ENCODE measurements at regions not wholly inside any gene's neighbourhood (a gene's known extent, or its start where the extent isn't known, plus 50 kb on each side); places are given as distances from the start of the nearest gene placed in this dataset.

- BruUV-seq (replicated peaks) = no TSS peak
- Histone ChIP-seq H3K4me1 (ENCODE audit: control insufficient read depth in 1 of 2, insufficient read depth in 2 of 2, low read length in 2 of 2) (no peaks in the 10 kb centered on the region), H3K9me2 (ENCODE audit: insufficient read depth) (no peaks in the 10 kb centered on the region), H3K27me3 (ENCODE audit: insufficient read depth, low read length) (no peaks in the 10 kb centered on the region), H3K4me3 (replicated peaks in 1 of 2; ENCODE audit: low read depth in 1 of 2, low read length in 2 of 2) (no peak overlapping the region), H3K27ac (ENCODE audit: low read depth, low read length) (no peak overlapping the region), H3K9me3 (ENCODE audit: control insufficient read depth in 1 of 2, insufficient read depth in 1 of 2, low read depth in 1 of 2, low read length in 2 of 2) (no peaks in the 10 kb centered on the region), H3K4me2 (ENCODE audit: low read length) (no peak overlapping the region), H2AFZ (ENCODE audit: low read depth, low read length, poor library complexity, severe bottlenecking) (no peak overlapping the region), H3K9ac (ENCODE audit: low read length) (no peak overlapping the region), H4K20me1 (ENCODE audit: insufficient read depth) (no peaks in the 10 kb centered on the region), H3K36me3 (ENCODE audit: control insufficient read depth in 1 of 2, insufficient read depth in 2 of 2, low read length in 2 of 2) (no peaks in the 10 kb centered on the region), H3K79me2 (ENCODE audit: insufficient read depth, low read length) (no peaks in the 10 kb centered on the region)
- intact Hi-C loops (cut with micrococcal nuclease) = no loop called here
- ChIA-PET RAD21 (ENCODE audit: low non-redundant PET in 1 of 2, low total read pairs in 2 of 2, uncharacterized antibody in 2 of 2, unreplicated experiment in 2 of 2) (no interaction called here), POLR2A (no interaction called here), CTCF (no interaction called here)
- DNase-seq (ENCODE audit: low read depth, low spot score) (no peak), ATAC-seq (no peak)
- TF ChIP-seq MAX (IDR thresholded peaks at IDR 0.05) (no peak), EZH2phosphoT487 (IDR thresholded peaks at IDR 0.05; ENCODE audit: borderline replicate concordance) (no peak), EZH2 (IDR thresholded peaks at IDR 0.05) (no peak), ATF3 (IDR thresholded peaks at IDR 0.05) (no peak), TCF7L2 (IDR thresholded peaks at IDR 0.05; ENCODE audit: borderline replicate concordance, extremely low read depth, insufficient read depth, insufficient read length) (no peak), JUND (IDR thresholded peaks at IDR 0.05) (no peak), ZNF274 (IDR thresholded peaks at IDR 0.05; ENCODE audit: low read depth, low read length) (no peak), CTCF (IDR thresholded peaks at IDR 0.05 in 2 of 3, conservative IDR thresholded peaks at IDR 0.05 in 1 of 3; ENCODE audit: borderline replicate concordance in 1 of 3, insufficient read depth in 1 of 3, low read depth in 2 of 3, low read length in 2 of 3) (no peak), FOSL1 (IDR thresholded peaks at IDR 0.05; ENCODE audit: low read depth) (no peak), CBX3 (IDR thresholded peaks at IDR 0.05; ENCODE audit: low read depth) (no peak), POLR2A (IDR thresholded peaks at IDR 0.05; ENCODE audit: borderline replicate concordance, extremely low read depth, insufficient read depth, insufficient read length) (no peak), ELF1 (IDR thresholded peaks at IDR 0.05; ENCODE audit: borderline replicate concordance, low read depth) (no peak), ZFX (IDR thresholded peaks at IDR 0.05) (no peak), YY1 (IDR thresholded peaks at IDR 0.05; ENCODE audit: extremely low read depth, insufficient replicate concordance, low read depth, low read length) (no peak)
- TF ChIP-seq, protein P1, sequence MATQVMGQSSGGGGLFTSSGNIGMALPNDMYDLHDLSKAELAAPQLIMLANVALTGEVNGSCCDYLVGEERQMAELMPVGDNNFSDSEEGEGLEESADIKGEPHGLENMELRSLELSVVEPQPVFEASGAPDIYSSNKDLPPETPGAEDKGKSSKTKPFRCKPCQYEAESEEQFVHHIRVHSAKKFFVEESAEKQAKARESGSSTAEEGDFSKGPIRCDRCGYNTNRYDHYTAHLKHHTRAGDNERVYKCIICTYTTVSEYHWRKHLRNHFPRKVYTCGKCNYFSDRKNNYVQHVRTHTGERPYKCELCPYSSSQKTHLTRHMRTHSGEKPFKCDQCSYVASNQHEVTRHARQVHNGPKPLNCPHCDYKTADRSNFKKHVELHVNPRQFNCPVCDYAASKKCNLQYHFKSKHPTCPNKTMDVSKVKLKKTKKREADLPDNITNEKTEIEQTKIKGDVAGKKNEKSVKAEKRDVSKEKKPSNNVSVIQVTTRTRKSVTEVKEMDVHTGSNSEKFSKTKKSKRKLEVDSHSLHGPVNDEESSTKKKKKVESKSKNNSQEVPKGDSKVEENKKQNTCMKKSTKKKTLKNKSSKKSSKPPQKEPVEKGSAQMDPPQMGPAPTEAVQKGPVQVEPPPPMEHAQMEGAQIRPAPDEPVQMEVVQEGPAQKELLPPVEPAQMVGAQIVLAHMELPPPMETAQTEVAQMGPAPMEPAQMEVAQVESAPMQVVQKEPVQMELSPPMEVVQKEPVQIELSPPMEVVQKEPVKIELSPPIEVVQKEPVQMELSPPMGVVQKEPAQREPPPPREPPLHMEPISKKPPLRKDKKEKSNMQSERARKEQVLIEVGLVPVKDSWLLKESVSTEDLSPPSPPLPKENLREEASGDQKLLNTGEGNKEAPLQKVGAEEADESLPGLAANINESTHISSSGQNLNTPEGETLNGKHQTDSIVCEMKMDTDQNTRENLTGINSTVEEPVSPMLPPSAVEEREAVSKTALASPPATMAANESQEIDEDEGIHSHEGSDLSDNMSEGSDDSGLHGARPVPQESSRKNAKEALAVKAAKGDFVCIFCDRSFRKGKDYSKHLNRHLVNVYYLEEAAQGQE (IDR thresholded peaks at IDR 0.05; ENCODE audit: low read depth) = no peak
- TF ChIP-seq, protein P2, sequence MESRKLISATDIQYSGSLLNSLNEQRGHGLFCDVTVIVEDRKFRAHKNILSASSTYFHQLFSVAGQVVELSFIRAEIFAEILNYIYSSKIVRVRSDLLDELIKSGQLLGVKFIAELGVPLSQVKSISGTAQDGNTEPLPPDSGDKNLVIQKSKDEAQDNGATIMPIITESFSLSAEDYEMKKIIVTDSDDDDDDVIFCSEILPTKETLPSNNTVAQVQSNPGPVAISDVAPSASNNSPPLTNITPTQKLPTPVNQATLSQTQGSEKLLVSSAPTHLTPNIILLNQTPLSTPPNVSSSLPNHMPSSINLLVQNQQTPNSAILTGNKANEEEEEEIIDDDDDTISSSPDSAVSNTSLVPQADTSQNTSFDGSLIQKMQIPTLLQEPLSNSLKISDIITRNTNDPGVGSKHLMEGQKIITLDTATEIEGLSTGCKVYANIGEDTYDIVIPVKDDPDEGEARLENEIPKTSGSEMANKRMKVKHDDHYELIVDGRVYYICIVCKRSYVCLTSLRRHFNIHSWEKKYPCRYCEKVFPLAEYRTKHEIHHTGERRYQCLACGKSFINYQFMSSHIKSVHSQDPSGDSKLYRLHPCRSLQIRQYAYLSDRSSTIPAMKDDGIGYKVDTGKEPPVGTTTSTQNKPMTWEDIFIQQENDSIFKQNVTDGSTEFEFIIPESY (IDR thresholded peaks at IDR 0.05; ENCODE audit: extremely low read depth, insufficient replicate concordance, low read length) = no peak
Observed at GRCh38 chrX:144683247-144683646, 564.1 kb upstream of the SPANXN1 start.
